ENCODE measurements at regions not wholly inside any gene's neighbourhood (a gene's known extent, or its start where the extent isn't known, plus 50 kb on each side); places are given as distances from the start of the nearest gene placed in this dataset.

DNA sequence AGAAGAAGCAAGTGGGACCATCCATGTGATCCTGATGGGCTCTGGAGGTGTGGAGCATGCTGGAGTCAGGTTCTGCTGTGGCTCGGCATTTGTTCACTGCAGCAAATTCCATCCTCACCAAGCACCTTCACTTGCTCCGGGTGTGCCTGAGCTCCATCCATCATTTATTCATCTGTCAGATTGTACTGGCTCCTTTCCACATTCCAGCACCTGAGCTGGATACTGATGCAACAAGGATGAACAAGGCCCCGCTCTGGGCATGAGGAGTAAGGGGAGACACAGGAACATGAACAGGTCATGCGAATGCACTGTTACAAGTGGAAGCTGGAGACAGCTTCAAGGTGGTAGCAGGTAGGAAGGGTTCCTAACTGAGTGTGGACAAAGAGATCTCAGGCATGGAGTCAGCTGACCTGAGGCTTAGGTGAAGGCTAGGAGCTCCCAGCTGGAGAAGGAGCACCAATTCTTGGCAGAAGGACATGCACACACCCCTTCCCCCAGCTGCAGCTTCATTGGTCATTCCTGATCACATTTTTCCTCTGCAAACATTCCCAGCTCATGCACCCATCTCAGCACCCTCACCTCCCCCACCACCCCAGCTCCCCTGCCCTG is 133.7 kb upstream of the ZMIZ1 start:
- H3K9me3 ChIP-seq (ENCODE audit: control insufficient read depth in 3 of 3, low read length in 3 of 3) = no peaks in the 10 kb centered on the region
- H3K36me3 ChIP-seq (ENCODE audit: control insufficient read depth in 3 of 3, insufficient read depth in 3 of 3, low read length in 3 of 3) = no peaks in the 10 kb centered on the region
- H3K27ac ChIP-seq (ENCODE audit: low read depth, low read length) = no peak overlapping the region
- peaks cover 0 to 3% (median 0%) of the 10 kb centered on the region in 3 donors for H3K27me3 ChIP-seq (ENCODE audit: control insufficient read depth in 3 of 3, insufficient read depth in 3 of 3, low read length in 3 of 3)
- peaks cover 27 to 29% (median 28%) of the 10 kb centered on the region in 3 donors for H3K4me1 ChIP-seq (ENCODE audit: control insufficient read depth in 3 of 3, insufficient read depth in 3 of 3, low read length in 3 of 3)
- no peak overlapping the region for H3K9ac ChIP-seq (ENCODE audit: low read depth in 1 of 3, low read length in 3 of 3)
- H3K4me3 ChIP-seq (ENCODE audit: low read length in 3 of 3) = no peak overlapping the region

DNA sequence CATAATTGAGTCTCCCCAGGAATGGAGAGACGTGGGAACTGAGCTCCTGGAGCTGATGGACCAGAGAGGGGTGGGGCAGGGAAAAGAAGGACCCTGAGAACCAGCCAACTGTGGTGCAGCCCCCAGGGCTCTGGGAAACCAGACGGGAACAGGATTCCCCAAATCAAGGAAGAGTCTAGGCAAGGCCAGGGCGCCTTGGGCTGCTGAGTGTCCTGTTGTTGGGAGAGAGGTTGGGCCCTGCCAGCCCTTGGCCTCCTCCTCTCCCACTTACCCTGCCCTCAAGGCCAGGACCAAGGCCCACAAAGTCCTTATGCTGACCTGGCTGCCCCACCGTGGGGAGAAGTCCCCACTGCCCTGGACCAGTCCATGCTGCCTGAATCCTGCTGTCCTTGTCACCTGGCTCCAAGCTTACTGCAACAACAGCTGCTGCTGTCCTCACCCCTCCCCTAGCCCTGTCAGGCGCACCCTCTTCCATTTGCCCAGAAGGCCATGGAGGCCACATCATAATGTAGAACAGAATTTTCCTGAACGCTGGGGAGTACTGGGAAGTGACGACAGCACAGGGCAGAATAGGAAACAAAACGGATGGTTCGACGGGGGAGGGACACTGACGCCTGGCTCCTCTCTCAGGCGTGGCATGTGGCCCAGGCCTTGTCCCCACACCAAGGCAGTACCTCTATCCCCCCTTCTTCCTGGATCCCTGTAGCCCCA is 132.9 kb upstream of the ZMIZ1 start:
- Histone ChIP-seq H3K4me3 (ENCODE audit: low read length in 3 of 3) (no peak overlapping the region), H3K9ac (ENCODE audit: low read depth in 1 of 3, low read length in 3 of 3) (peak overlapping the region in 1 of 3 donors; percentile 25), H3K27ac (ENCODE audit: low read depth, low read length) (no peak overlapping the region), H3K27me3 (ENCODE audit: control insufficient read depth in 3 of 3, insufficient read depth in 3 of 3, low read length in 3 of 3) (peaks cover 0 to 3% (median 0%) of the 10 kb centered on the region in 3 donors), H3K9me3 (ENCODE audit: control insufficient read depth in 3 of 3, low read length in 3 of 3) (no peaks in the 10 kb centered on the region), H3K4me1 (ENCODE audit: control insufficient read depth in 3 of 3, insufficient read depth in 3 of 3, low read length in 3 of 3) (peaks cover 27 to 29% (median 28%) of the 10 kb centered on the region in 3 donors), H3K36me3 (ENCODE audit: control insufficient read depth in 3 of 3, insufficient read depth in 3 of 3, low read length in 3 of 3) (no peaks in the 10 kb centered on the region)

GRCh38 chr10:78936412-78937342 is 132.1 kb upstream of the ZMIZ1 start:
- Histone ChIP-seq H3K9me3 (ENCODE audit: control insufficient read depth in 3 of 3, low read length in 3 of 3) (no peaks in the 10 kb centered on the region), H3K4me1 (ENCODE audit: control insufficient read depth in 3 of 3, insufficient read depth in 3 of 3, low read length in 3 of 3) (peaks cover 23 to 28% (median 27%) of the 10 kb centered on the region in 3 donors), H3K27ac (ENCODE audit: low read depth, low read length) (peak overlapping the region; percentile 19), H3K27me3 (ENCODE audit: control insufficient read depth in 3 of 3, insufficient read depth in 3 of 3, low read length in 3 of 3) (no peaks in the 10 kb centered on the region), H3K4me3 (ENCODE audit: low read length in 3 of 3) (no peak overlapping the region), H3K36me3 (ENCODE audit: control insufficient read depth in 3 of 3, insufficient read depth in 3 of 3, low read length in 3 of 3) (no peaks in the 10 kb centered on the region), H3K9ac (ENCODE audit: low read depth in 1 of 3, low read length in 3 of 3) (peak overlapping the region in 2 of 3 donors; percentile 47 to 54)

- H3K27ac ChIP-seq (ENCODE audit: low read depth, low read length) = peak overlapping the region; percentile 19
- H3K9me3 ChIP-seq (ENCODE audit: control insufficient read depth in 3 of 3, low read length in 3 of 3) = no peaks in the 10 kb centered on the region
- H3K36me3 ChIP-seq (ENCODE audit: control insufficient read depth in 3 of 3, insufficient read depth in 3 of 3, low read length in 3 of 3) = no peaks in the 10 kb centered on the region
- H3K27me3 ChIP-seq (ENCODE audit: control insufficient read depth in 3 of 3, insufficient read depth in 3 of 3, low read length in 3 of 3) = no peaks in the 10 kb centered on the region
- peak overlapping the region in 1 of 3 donors; percentile 54 for H3K9ac ChIP-seq (ENCODE audit: low read depth in 1 of 3, low read length in 3 of 3)
- H3K4me1 ChIP-seq (ENCODE audit: control insufficient read depth in 3 of 3, insufficient read depth in 3 of 3, low read length in 3 of 3) = peaks cover 20 to 28% (median 28%) of the 10 kb centered on the region in 3 donors
- no peak overlapping the region for H3K4me3 ChIP-seq (ENCODE audit: low read length in 3 of 3)
Observed at GRCh38 chr10:78937393-78937792, 131.4 kb upstream of the ZMIZ1 start.

DNA sequence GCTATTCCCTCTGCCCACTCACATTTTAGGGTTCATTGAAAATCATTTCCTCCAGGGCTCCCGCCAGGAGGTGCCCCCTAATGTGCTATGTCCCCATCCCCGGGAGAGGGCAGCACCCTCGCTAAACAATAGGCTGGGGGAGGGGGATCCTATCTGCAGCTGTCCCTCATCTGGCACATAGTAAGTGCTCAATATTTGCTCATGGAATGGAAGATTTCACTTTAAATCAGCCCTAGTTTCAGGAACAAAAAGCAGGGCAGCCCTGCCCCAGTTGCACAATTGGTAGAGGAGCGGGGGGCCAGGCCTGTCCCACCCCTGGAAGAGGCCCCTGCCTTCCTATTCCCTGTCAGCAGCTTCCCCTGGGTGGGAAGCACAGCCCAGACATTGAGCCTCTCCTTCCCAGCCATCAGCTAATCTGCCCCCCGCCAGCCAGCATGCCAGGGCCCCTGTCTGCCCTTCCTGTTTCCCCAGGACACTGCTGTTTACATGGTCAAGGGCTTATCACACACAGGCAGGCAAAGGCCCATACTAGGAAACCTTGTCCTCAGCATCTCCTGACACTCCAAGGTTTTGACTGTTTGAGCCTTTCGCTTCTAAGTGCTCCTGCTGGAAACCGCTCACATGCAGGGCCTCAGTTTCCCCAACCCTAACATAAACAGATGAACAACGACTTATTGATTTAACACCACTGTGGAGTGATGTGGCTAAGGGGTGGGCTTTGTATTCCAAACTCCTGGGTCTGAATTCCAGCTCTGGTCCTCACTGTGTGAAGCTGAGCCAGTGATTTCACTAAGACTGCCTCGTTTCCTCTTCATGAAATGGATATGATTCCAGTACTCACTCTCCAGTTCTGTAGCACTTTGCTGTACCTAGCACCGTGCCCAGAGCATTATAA is 130.7 kb upstream of the ZMIZ1 start:
- no peak overlapping the region for H3K9ac ChIP-seq (ENCODE audit: low read depth in 1 of 3, low read length in 3 of 3)
- no peaks in the 10 kb centered on the region for H3K27me3 ChIP-seq (ENCODE audit: control insufficient read depth in 3 of 3, insufficient read depth in 3 of 3, low read length in 3 of 3)
- no peaks in the 10 kb centered on the region for H3K36me3 ChIP-seq (ENCODE audit: control insufficient read depth in 3 of 3, insufficient read depth in 3 of 3, low read length in 3 of 3)
- H3K9me3 ChIP-seq (ENCODE audit: control insufficient read depth in 3 of 3, low read length in 3 of 3) = no peaks in the 10 kb centered on the region
- H3K27ac ChIP-seq (ENCODE audit: low read depth, low read length) = no peak overlapping the region
- no peak overlapping the region for H3K4me3 ChIP-seq (ENCODE audit: low read length in 3 of 3)
- peaks cover 20 to 28% (median 25%) of the 10 kb centered on the region in 3 donors for H3K4me1 ChIP-seq (ENCODE audit: control insufficient read depth in 3 of 3, insufficient read depth in 3 of 3, low read length in 3 of 3)

DNA sequence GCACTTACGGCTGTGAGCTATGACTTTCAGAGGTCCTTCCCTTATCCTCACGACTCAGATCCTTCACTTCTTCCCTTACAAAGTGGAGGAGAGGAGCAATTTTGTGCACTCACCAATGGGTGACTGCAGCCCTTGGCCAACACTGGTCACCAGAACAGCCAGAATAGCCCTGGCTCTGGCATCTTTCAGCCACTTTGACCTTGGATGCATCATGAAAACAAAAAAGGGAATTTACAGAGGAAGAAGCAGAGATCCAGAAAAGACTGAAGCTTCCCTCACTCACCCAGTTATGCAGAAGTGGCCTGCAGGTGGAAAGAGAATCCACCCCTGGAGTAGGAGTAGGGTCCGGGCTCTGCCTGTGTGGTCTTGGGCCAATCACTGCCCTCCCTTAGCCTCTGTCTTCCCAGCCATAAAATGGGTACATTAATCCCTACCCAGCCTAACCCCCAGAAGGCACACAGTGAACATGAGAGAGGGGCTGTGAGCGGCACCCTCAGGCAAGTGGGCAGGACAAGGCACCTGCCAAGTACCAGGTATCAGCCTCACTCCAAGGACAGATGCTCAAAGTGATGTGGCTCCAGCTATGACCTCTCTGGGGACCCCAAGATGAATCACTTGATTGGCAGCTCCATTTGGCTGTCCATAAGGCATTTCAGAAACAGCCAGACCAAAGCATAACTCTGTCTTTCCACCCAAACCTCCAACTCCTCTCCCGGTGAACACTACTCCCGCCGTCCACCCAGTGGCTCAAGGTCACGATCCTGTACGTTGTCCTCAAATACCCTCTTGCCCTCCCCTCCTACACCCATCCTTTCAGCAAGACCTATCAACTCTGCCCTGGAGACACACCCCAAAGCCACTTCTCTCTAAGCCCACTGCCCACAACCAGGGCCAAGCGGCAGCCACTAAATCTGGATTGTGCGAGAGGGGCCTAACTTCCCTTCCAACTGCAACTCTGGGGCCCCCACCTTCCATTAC is 129.8 kb upstream of the ZMIZ1 start:
- H3K9me3 ChIP-seq (ENCODE audit: control insufficient read depth in 3 of 3, low read length in 3 of 3) = no peaks in the 10 kb centered on the region
- peaks cover 20 to 28% (median 24%) of the 10 kb centered on the region in 3 donors for H3K4me1 ChIP-seq (ENCODE audit: control insufficient read depth in 3 of 3, insufficient read depth in 3 of 3, low read length in 3 of 3)
- no peaks in the 10 kb centered on the region for H3K36me3 ChIP-seq (ENCODE audit: control insufficient read depth in 3 of 3, insufficient read depth in 3 of 3, low read length in 3 of 3)
- H3K9ac ChIP-seq (ENCODE audit: low read depth in 1 of 3, low read length in 3 of 3) = no peak overlapping the region
- no peaks in the 10 kb centered on the region for H3K27me3 ChIP-seq (ENCODE audit: control insufficient read depth in 3 of 3, insufficient read depth in 3 of 3, low read length in 3 of 3)
- H3K27ac ChIP-seq (ENCODE audit: low read depth, low read length) = no peak overlapping the region
- no peak overlapping the region for H3K4me3 ChIP-seq (ENCODE audit: low read length in 3 of 3)

DNA sequence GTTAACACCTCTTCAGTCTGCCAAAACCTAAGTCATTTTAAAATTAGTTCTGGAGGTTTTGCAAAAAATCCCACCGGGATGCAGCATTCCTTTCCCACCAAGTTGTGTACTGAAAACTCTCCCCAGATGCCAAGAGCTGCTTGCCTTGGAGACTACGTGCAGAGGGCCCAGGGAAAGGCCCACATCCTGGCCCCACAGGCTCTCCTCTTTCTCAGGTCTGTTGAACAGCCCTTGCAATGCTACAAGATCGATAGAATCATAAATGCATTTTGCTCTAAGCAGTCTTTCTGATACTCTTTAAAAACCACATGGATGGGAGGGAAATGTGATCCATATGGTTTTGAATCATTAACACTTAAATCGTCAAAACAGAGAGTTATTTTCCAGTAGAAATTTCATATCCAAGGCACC is 126.7 kb upstream of the ZMIZ1 start:
- peaks cover 20 to 31% (median 25%) of the 10 kb centered on the region in 3 donors for H3K4me1 ChIP-seq (ENCODE audit: control insufficient read depth in 3 of 3, insufficient read depth in 3 of 3, low read length in 3 of 3)
- H3K9ac ChIP-seq (ENCODE audit: low read depth in 1 of 3, low read length in 3 of 3) = no peak overlapping the region

DNA sequence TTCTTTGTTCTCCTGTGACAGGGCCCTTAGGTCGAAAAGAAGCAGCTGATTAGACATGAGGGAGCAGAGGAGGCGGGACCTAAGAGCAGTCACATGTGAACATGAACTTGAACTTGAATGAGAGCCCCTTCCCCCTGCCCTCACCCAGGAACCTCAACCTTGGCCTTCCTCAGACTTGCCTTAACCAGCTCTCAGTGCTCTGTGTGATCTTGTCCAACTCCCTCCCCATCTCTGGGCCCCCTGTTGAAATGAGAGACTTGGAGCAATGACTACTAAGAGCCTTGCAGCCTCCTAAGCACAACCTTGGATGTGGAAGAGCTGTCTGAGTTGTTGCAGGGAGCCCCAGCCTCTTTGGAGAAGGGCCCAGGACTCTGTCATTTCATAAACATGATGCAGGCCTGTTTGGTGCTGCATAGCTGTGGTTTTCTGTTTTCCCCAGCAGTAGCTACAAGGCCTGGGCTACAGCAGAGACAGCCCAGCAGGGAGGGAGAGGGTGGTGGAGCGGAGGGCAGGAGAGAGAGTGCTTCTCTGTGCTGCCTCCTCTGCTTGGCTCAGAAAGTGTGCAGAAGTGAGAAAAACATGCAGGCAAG is 123.9 kb upstream of the ZMIZ1 start:
- no peak overlapping the region for H3K9ac ChIP-seq (ENCODE audit: low read depth in 1 of 3, low read length in 3 of 3)
- no peak overlapping the region for H3K4me3 ChIP-seq (ENCODE audit: low read length in 3 of 3)
- peak overlapping the region; percentile 21 for H3K27ac ChIP-seq (ENCODE audit: low read depth, low read length)
- H3K36me3 ChIP-seq (ENCODE audit: control insufficient read depth in 3 of 3, insufficient read depth in 3 of 3, low read length in 3 of 3) = no peaks in the 10 kb centered on the region
- peaks cover 19 to 26% (median 20%) of the 10 kb centered on the region in 3 donors for H3K4me1 ChIP-seq (ENCODE audit: control insufficient read depth in 3 of 3, insufficient read depth in 3 of 3, low read length in 3 of 3)
- H3K27me3 ChIP-seq (ENCODE audit: control insufficient read depth in 3 of 3, insufficient read depth in 3 of 3, low read length in 3 of 3) = no peaks in the 10 kb centered on the region
- H3K9me3 ChIP-seq (ENCODE audit: control insufficient read depth in 3 of 3, low read length in 3 of 3) = no peaks in the 10 kb centered on the region

More for the DNA sequence above, 126.7 kb upstream of the ZMIZ1 start:
- H3K27ac ChIP-seq (ENCODE audit: low read depth, low read length) = no peak overlapping the region
- no peaks in the 10 kb centered on the region for H3K9me3 ChIP-seq (ENCODE audit: control insufficient read depth in 3 of 3, low read length in 3 of 3)
- H3K4me3 ChIP-seq (ENCODE audit: low read length in 3 of 3) = no peak overlapping the region
- no peaks in the 10 kb centered on the region for H3K27me3 ChIP-seq (ENCODE audit: control insufficient read depth in 3 of 3, insufficient read depth in 3 of 3, low read length in 3 of 3)
- H3K36me3 ChIP-seq (ENCODE audit: control insufficient read depth in 3 of 3, insufficient read depth in 3 of 3, low read length in 3 of 3) = no peaks in the 10 kb centered on the region
